Duodenal mucosa (tissue), 2 donors: ENCODE measurements at regions not wholly inside any gene's neighbourhood (a gene's known extent, or its start where the extent isn't known, plus 50 kb on each side); places are given as distances from the start of the nearest gene placed in this dataset.

Experiments used
- H3K27ac ChIP-seq: one replicate; pipeline ENCODE4 v1.7.0; 2013; ENCODE audit warnings: low read depth, low read length
- H3K27me3 ChIP-seq, 2 donors: one replicate each; pipeline ENCODE4 v1.7.0; 2013; ENCODE audit warnings: low read length in 2 of 2, control low read depth in 1 of 2; ENCODE audit not compliant: insufficient read depth in 2 of 2, control insufficient read depth in 1 of 2
- H3K36me3 ChIP-seq, 2 donors: one replicate each; pipeline ENCODE4 v1.7.0; 2013; ENCODE audit warnings: low read length in 2 of 2, control low read depth in 1 of 2; ENCODE audit not compliant: insufficient read depth in 2 of 2, control insufficient read depth in 1 of 2
- H3K4me1 ChIP-seq, 2 donors: one replicate each; pipeline ENCODE4 v1.7.0; 2013; ENCODE audit warnings: low read length in 2 of 2, control low read depth in 1 of 2; ENCODE audit not compliant: insufficient read depth in 2 of 2, control insufficient read depth in 1 of 2
- H3K4me3 ChIP-seq, 2 donors: one replicate each; pipeline ENCODE4 v1.7.0; 2013; ENCODE audit warnings: low read length in 2 of 2, low read depth in 1 of 2
- H3K9ac ChIP-seq, 2 donors: one replicate each; pipeline ENCODE4 v1.7.0; 2013; ENCODE audit warnings: low read length in 2 of 2, low read depth in 1 of 2
- H3K9me3 ChIP-seq, 2 donors: one replicate each; pipeline ENCODE4 v1.7.0; 2013; ENCODE audit warnings: low read length in 2 of 2, control low read depth in 1 of 2; ENCODE audit not compliant: control insufficient read depth in 1 of 2

DNA sequence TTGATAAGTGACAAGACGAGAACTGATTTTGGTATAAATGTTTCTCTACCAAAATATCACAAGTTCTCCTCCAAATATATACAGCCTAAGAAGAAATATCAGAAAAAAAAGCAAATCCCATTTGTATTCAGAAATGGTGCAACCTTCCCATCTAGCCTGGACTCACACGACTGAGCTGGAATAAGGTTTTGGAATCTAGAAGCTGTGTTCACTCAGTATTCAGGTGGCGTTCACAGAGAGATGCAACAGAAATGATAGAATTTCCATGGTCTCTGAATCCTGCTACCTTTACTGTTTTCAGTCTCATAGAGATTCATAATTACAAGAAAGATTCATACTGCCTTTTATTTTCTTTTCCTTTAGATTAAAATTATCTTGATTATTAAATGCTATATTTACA is 347.2 kb upstream of the TRIB2 start:
- Histone ChIP-seq H3K36me3 (no peaks in the 10 kb centered on the region), H3K27me3 (no peaks in the 10 kb centered on the region), H3K9me3 (no peaks in the 10 kb centered on the region), H3K27ac (no peak overlapping the region), H3K4me3 (no peak overlapping the region), H3K4me1 (no peaks in the 10 kb centered on the region), H3K9ac (no peak overlapping the region)

DNA sequence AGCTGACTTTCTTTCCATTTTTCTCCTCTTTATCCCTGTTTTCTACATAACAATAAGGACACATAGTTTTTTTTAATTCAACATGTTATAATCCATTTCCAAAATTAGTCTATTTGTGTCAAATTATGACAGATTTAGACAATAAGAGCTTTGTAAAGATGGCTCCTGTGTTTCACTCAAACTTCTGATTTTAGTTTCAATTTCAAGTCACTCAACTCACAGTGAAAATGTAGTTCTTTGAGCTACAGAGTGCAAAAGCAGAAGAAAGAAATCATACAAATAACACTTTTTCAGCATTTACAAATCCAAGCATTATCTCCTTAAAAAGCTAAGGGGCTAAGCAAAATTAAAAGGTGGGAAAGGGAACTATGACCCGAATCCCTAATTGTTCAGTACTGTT is 340.7 kb upstream of the TRIB2 start:
- Histone ChIP-seq H3K4me3 (no peak overlapping the region), H3K36me3 (no peaks in the 10 kb centered on the region), H3K4me1 (no peaks in the 10 kb centered on the region), H3K9ac (no peak overlapping the region), H3K27ac (no peak overlapping the region), H3K9me3 (no peaks in the 10 kb centered on the region), H3K27me3 (no peaks in the 10 kb centered on the region)

DNA sequence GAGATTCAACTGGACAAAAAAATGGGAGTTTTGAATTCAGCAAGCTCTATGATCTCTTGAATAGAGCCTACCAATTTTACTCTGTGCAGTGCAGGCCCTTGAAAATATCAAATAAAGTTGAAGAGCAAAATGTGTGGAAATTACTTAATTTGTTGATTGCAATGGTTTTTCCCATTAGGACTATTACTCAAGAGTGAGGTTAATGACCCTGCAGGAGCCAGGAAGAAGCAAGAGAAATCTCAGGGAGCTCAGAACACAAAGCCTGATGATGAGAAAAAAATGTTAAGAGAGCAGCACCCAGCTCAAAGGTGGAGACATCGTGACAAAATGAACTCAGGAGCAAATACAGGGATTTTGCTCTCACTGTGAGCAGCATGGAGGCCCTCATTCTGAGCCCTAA is 337.6 kb upstream of the TRIB2 start:
- H3K4me1 ChIP-seq = no peaks in the 10 kb centered on the region
- no peaks in the 10 kb centered on the region for H3K9me3 ChIP-seq
- H3K27me3 ChIP-seq = no peaks in the 10 kb centered on the region
- H3K36me3 ChIP-seq = no peaks in the 10 kb centered on the region
- no peak overlapping the region for H3K4me3 ChIP-seq
- no peak overlapping the region for H3K27ac ChIP-seq
- H3K9ac ChIP-seq = no peak overlapping the region

DNA sequence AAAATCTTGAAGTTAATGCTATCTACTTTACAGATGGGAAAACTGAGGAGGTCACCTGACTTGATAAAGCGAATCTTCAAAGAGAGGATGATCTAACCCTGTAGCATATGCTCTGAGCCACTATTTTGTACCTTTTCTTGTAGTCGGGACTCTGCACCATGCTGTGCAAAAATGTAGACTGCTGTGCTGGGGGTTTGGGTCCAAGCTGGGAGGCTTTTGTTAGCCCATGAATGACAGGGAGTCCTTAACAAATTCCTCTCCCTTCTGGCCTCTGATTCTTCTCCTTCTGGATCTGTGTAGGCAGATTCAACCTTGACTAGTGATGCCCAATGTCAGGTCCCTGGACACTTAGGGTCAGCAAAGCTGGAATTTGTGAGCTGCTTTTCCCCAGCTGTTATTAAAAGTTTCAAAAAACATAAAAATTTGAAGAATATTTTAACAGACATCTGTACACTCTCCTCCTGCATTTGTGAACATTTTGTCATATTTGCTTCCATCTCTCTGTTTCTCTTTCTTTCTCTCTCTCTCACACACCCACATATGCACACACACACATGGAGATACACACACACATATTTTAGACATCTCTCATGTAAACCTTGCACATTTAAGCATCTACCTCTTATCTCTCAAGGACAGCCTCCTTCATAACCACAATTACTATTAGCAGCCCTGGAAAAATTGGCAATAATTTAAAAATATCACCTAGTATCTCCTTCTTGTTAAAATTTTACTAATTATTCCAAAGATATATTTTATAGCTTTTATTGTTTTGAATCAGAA is 335.0 kb upstream of the TRIB2 start:
- H3K27me3 ChIP-seq = no peaks in the 10 kb centered on the region
- no peaks in the 10 kb centered on the region for H3K36me3 ChIP-seq
- no peak overlapping the region for H3K4me3 ChIP-seq
- no peak overlapping the region for H3K27ac ChIP-seq
- H3K9me3 ChIP-seq = no peaks in the 10 kb centered on the region
- H3K9ac ChIP-seq = no peak overlapping the region
- H3K4me1 ChIP-seq = no peaks in the 10 kb centered on the region

DNA sequence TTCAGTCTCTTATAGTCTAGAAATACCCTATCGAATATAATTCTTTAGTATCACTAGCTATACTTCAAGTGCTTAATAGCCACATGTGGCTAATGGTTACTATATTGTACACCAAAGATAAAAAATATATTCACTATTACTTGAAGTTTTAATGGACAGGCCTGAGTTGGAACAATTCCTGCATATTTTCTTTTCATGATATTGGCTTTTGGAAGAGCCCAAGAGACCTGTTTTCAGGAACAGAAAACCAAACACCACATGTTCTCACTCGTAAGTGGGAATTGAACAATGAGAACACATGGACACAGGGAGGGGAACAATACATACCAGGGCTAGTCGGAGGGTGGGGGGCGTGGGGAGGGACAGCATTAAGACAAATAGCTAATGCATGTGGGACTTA is 334.4 kb upstream of the TRIB2 start:
- H3K9ac ChIP-seq = no peak overlapping the region
- H3K9me3 ChIP-seq = no peaks in the 10 kb centered on the region
- H3K27ac ChIP-seq = no peak overlapping the region
- no peaks in the 10 kb centered on the region for H3K36me3 ChIP-seq
- no peak overlapping the region for H3K4me3 ChIP-seq
- H3K4me1 ChIP-seq = no peaks in the 10 kb centered on the region
- H3K27me3 ChIP-seq = no peaks in the 10 kb centered on the region

DNA sequence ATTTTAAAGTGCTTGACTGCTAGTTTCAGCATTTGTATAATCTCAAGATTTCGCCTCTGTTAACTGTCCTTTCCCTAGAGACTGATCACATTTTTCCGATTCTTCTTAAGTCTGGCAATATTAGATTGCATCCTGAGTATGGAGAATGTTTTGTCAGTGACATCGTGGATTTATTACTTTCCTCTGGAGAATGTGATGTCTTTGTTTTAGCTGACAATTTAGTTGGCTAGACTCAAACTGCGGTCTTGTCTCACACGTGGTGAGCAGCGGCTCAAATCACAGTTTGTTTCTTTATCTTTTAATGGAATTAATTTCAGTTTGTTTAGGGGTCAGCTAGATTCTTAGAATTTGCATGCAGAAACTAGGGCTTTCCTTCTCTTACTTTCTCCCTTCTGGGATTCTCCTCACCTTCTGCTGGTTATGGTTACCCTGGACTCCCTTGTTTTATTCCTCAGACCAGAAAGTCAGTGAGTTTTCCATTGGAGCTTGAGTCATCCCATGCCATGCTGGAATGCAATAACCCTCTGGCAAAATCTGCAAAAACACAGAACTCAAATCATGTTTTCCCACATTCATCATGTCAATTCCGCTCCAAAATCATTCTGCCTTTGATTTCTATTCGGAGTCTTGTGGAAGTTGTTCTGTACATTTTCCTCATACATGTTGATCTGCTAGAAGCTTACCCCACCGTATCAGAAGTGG is 327.2 kb upstream of the TRIB2 start:
- Histone ChIP-seq H3K9me3 (no peaks in the 10 kb centered on the region), H3K9ac (no peak overlapping the region), H3K27me3 (no peaks in the 10 kb centered on the region), H3K36me3 (no peaks in the 10 kb centered on the region), H3K4me3 (no peak overlapping the region), H3K4me1 (no peaks in the 10 kb centered on the region), H3K27ac (no peak overlapping the region)

DNA sequence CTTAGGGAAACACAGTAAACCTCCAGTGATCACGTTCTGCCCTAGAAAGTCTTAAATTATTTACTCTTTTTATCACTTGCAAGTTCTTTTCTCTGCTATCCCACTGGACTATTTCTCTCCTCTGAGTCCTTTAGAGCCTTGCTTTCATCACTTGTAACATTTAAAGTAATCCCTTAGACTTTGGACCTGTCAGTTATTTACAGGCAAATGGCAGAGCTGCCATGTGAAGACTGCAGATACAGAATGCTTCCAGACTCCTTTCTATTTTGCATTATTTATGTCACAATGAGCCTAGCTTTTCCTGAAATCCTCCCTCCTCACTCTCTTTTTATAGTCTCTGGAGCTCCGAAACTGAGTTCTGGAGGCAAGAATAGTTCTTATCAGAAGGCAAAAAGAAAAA is 325.6 kb upstream of the TRIB2 start:
- Histone ChIP-seq H3K4me3 (no peak overlapping the region), H3K36me3 (no peaks in the 10 kb centered on the region), H3K27me3 (no peaks in the 10 kb centered on the region), H3K4me1 (no peaks in the 10 kb centered on the region), H3K27ac (no peak overlapping the region), H3K9me3 (no peaks in the 10 kb centered on the region), H3K9ac (no peak overlapping the region)

DNA sequence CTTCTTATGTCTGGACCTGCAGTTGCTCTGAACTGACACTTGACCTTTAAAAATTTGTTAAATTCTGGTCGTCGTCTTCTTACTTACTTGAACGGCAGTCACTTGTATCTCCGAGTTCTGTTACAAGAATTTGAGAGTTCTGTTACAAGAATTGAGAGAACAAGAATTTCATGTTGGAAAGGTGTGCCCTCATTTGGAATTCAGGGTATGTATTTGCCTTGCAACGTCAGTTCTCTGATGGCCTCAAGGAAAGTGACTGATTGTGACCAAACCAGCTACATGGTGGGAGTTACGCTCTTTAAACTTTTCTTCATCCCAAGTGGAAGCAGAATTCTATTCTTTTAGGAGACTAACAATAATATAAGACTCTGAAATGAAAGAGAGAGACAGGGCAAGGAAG is 320.0 kb upstream of the TRIB2 start:
- Histone ChIP-seq H3K27ac (no peak overlapping the region), H3K27me3 (no peaks in the 10 kb centered on the region), H3K36me3 (no peaks in the 10 kb centered on the region), H3K9me3 (no peaks in the 10 kb centered on the region), H3K4me3 (no peak overlapping the region), H3K4me1 (no peaks in the 10 kb centered on the region), H3K9ac (no peak overlapping the region)

DNA sequence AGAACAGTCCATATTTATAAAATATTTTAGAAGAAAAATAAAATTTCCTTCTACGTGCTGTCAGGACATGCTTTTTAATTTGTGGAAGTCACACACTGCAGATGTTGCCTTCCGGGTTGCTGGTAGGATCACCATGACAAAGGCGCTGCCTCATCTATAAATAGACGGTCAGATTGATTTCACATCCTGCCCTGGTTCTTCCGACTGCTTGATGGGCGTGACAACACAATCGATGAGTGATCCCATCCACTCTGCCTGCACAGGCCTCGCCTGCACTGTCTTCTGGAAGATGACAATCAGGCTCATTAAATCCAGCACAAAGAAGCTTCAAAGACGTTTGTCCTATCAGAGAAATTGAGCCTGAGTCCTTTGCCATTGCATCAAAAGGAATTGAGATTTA is 318.9 kb upstream of the TRIB2 start:
- no peak overlapping the region for H3K27ac ChIP-seq
- no peaks in the 10 kb centered on the region for H3K4me1 ChIP-seq
- H3K27me3 ChIP-seq = no peaks in the 10 kb centered on the region

DNA sequence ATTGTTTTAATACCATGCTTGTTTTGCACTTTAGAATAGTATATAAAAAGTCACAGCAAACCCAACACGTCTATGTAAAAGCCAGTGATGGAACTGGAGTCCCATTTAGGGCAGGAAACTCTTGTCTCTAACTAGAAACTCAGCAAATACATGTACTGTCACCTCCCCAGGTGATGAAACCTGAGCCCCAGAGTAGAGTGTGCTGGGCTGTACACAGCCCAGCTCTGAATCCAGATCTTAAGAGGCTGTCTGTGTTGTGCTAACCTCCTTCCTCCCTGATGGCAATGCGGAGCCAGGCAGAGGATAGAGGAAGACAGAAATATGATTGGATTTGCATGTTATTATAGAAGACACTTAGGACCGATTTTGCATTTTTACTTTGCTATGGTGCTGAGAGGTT is 317.5 kb upstream of the TRIB2 start:
- no peaks in the 10 kb centered on the region for H3K9me3 ChIP-seq
- no peaks in the 10 kb centered on the region for H3K27me3 ChIP-seq
- H3K9ac ChIP-seq = no peak overlapping the region
- no peaks in the 10 kb centered on the region for H3K36me3 ChIP-seq
- no peak overlapping the region for H3K4me3 ChIP-seq
- H3K4me1 ChIP-seq = no peaks in the 10 kb centered on the region
- H3K27ac ChIP-seq = no peak overlapping the region

More for the DNA sequence above, 318.9 kb upstream of the TRIB2 start:
- Histone ChIP-seq H3K4me3 (no peak overlapping the region), H3K9me3 (no peaks in the 10 kb centered on the region), H3K9ac (no peak overlapping the region), H3K36me3 (no peaks in the 10 kb centered on the region)
